ENCODE measurements at regions not wholly inside any gene's neighbourhood (a gene's known extent, or its start where the extent isn't known, plus 50 kb on each side); places are given as distances from the start of the nearest gene placed in this dataset.
A peak's percentile ranks its signal among the peaks of the same experiment; 100 is the strongest.

- H3K4me3 ChIP-seq (ENCODE audit: low read depth, low read length) = no peak overlapping the region
- H3K27me3 ChIP-seq (ENCODE audit: control insufficient read depth, insufficient read depth, low read length) = no peaks in the 10 kb centered on the region
- TF ChIP-seq CTCF (IDR thresholded peaks at IDR 0.05; ENCODE audit: insufficient read depth, low read length, poor library complexity, severe bottlenecking) = no peak
- no peaks in the 10 kb centered on the region for H3K36me3 ChIP-seq (ENCODE audit: control insufficient read depth, insufficient read depth, low read length)
- DNase-seq (ENCODE audit: low read depth) = no peak
Observed at GRCh38 chr17:77083531-77083930, 57.2 kb upstream of the SEC14L1 start.

GRCh38 chr17:77085926-77086432 lies 54.8 kb upstream of the SEC14L1 start:
- TF ChIP-seq CTCF (IDR thresholded peaks at IDR 0.05; ENCODE audit: insufficient read depth, low read length, poor library complexity, severe bottlenecking) = no peak
- no peaks in the 10 kb centered on the region for H3K36me3 ChIP-seq (ENCODE audit: control insufficient read depth, insufficient read depth, low read length)

GRCh38 chr17:77086433-77087010 lies 54.2 kb upstream of the SEC14L1 start:
- Histone ChIP-seq H3K36me3 (ENCODE audit: control insufficient read depth, insufficient read depth, low read length) (no peaks in the 10 kb centered on the region), H3K4me3 (ENCODE audit: low read depth, low read length) (no peak overlapping the region), H3K27me3 (ENCODE audit: control insufficient read depth, insufficient read depth, low read length) (no peaks in the 10 kb centered on the region)
- DNase-seq (ENCODE audit: low read depth) = no peak
- peak; percentile 96 for TF ChIP-seq CTCF (IDR thresholded peaks at IDR 0.05; ENCODE audit: insufficient read depth, low read length, poor library complexity, severe bottlenecking)

More at GRCh38 chr17:77085926-77086432, 54.8 kb upstream of the SEC14L1 start:
- DNase-seq (ENCODE audit: low read depth) = no peak
- Histone ChIP-seq H3K4me3 (ENCODE audit: low read depth, low read length) (no peak overlapping the region), H3K27me3 (ENCODE audit: control insufficient read depth, insufficient read depth, low read length) (no peaks in the 10 kb centered on the region)

GRCh38 chr17:77087650-77088454 lies 52.9 kb upstream of the SEC14L1 start:
- no peak for TF ChIP-seq CTCF (IDR thresholded peaks at IDR 0.05; ENCODE audit: insufficient read depth, low read length, poor library complexity, severe bottlenecking)
- Histone ChIP-seq H3K36me3 (ENCODE audit: control insufficient read depth, insufficient read depth, low read length) (peaks cover 1% of the 10 kb centered on the region), H3K27me3 (ENCODE audit: control insufficient read depth, insufficient read depth, low read length) (no peaks in the 10 kb centered on the region), H3K4me3 (ENCODE audit: low read depth, low read length) (peak overlapping the region; percentile 64)
- DNase-seq (ENCODE audit: low read depth) = no peak

GRCh38 chr17:77088455-77089123 lies 52.2 kb upstream of the SEC14L1 start:
- peak overlapping the region; percentile 64 for H3K4me3 ChIP-seq (ENCODE audit: low read depth, low read length)
- peaks cover 3% of the 10 kb centered on the region for H3K36me3 ChIP-seq (ENCODE audit: control insufficient read depth, insufficient read depth, low read length)
- H3K27me3 ChIP-seq (ENCODE audit: control insufficient read depth, insufficient read depth, low read length) = no peaks in the 10 kb centered on the region
- TF ChIP-seq CTCF (IDR thresholded peaks at IDR 0.05; ENCODE audit: insufficient read depth, low read length, poor library complexity, severe bottlenecking) = peak; percentile 87
- peak; percentile 96 for DNase-seq (ENCODE audit: low read depth)

Measured in kidney epithelial cell (primary cell).